HFFc6 (cell line): ENCODE measurements at regions not wholly inside any gene's neighbourhood (a gene's known extent, or its start where the extent isn't known, plus 50 kb on each side); places are given as distances from the start of the nearest gene placed in this dataset.
A peak's percentile ranks its signal among the peaks of the same experiment; 100 is the strongest.

ENCODE experiments used
- DNase-seq: peaks from one replicate; pipeline ENCODE4 v3.0.0-alpha.2; 2018
- H3K27ac Mint-ChIP-seq: 2 replicates; pipeline ENCODE4 v1.8.0; 2020; ENCODE audit warnings: mild to moderate bottlenecking, mixed read lengths
- H3K27me3 Mint-ChIP-seq: 2 replicates; pipeline ENCODE4 v1.8.0; 2021; ENCODE audit warnings: mild to moderate bottlenecking, moderate library complexity, mixed read lengths; ENCODE audit not compliant: insufficient read depth
- H3K36me3 Mint-ChIP-seq: 2 replicates; pipeline ENCODE4 v1.8.0; 2021; ENCODE audit warnings: low read depth, mixed read lengths
- H3K4me1 Mint-ChIP-seq: 2 replicates; pipeline ENCODE4 v1.8.0; 2020; ENCODE audit warnings: low read depth, mixed read lengths
- H3K4me3 Mint-ChIP-seq: 2 replicates; pipeline ENCODE4 v1.8.0; 2020; ENCODE audit warnings: mild to moderate bottlenecking, moderate library complexity, mixed read lengths
- H3K9me3 Mint-ChIP-seq: 2 replicates; pipeline ENCODE4 v1.8.0; 2020; ENCODE audit warnings: mild to moderate bottlenecking, mixed read lengths
- TF ChIP-seq, protein P1 (sequence below): fragments of 200-600 bp; sonication (generic); IDR thresholded peaks from 2 replicates; pipeline ENCODE4 v1.5.0; 2021; ENCODE audit warnings: antibody characterized with exemption, mild to moderate bottlenecking

DNA sequence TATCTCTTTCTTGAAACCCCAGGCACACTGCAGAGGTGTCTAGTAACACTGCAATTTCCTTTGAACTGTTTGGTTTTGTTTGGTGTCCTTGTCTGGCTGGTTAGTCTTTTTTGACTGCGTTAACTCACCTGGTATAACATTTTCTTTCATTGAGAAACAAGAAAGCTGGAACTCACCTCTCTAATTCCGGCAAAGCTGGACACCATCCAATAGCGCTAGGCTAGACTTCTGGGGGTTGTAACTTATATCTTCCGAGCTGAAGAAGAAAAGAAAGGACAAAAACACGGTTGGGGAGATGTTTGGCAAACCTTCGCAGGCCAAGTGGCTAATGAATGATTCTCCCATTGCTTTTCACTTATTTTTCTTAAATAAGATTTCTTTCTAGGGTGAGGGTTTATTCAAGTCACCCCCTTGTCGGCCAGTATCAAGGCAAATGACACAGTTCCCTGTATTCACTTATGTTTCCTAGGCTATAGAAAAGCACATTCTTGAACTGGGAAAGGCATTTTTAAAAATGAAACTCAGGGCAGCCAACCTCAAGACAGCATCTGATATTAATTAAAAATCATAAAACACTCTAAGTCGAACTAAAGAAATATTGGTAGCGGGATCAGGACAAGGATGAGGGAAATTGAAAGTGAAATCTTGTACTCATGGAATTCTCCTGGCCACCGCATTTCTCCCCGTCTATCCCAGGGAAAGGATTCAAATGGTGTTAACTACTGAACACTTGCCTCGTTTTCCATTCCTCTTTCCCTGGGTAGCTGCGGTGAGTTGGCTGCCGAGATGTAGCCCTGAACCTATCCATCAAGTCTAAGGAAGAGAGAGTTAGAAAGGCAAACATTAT, 95.9 kb upstream of the ZFHX3 start:
- Mint-ChIP-seq H3K4me3 (peak overlapping the region; percentile 85), H3K4me1 (peaks cover 27% of the 10 kb centered on the region), H3K27ac (no peak overlapping the region), H3K27me3 (peaks cover 18% of the 10 kb centered on the region), H3K36me3 (no peaks in the 10 kb centered on the region), H3K9me3 (no peaks in the 10 kb centered on the region)
- TF ChIP-seq, protein P1, sequence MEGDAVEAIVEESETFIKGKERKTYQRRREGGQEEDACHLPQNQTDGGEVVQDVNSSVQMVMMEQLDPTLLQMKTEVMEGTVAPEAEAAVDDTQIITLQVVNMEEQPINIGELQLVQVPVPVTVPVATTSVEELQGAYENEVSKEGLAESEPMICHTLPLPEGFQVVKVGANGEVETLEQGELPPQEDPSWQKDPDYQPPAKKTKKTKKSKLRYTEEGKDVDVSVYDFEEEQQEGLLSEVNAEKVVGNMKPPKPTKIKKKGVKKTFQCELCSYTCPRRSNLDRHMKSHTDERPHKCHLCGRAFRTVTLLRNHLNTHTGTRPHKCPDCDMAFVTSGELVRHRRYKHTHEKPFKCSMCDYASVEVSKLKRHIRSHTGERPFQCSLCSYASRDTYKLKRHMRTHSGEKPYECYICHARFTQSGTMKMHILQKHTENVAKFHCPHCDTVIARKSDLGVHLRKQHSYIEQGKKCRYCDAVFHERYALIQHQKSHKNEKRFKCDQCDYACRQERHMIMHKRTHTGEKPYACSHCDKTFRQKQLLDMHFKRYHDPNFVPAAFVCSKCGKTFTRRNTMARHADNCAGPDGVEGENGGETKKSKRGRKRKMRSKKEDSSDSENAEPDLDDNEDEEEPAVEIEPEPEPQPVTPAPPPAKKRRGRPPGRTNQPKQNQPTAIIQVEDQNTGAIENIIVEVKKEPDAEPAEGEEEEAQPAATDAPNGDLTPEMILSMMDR, result no peak
- no peak for DNase-seq

DNA sequence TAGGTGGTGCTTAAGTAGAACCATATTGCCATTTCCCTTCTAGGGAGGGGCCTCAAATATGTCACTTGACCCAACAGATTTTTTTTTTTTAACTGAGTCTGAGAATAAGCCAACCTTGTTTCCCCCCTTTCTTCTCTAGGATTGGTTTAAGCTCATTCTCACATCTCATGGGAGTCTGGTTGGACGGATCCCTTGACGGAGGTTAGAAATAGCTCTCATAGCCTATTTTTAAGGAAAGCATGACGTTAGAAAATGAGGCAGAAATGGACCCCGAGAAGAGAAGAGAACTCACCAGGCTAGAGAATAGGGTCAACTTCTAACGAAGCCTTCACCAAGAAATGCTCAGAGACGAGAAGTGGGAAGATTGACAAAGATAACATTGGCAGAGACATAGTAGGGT, 95.1 kb upstream of the ZFHX3 start:
- Mint-ChIP-seq H3K27ac (no peak overlapping the region), H3K4me3 (no peak overlapping the region; the same call in 1 of the 2 replicates), H3K27me3 (peaks cover 24% of the 10 kb centered on the region), H3K4me1 (peaks cover 27% of the 10 kb centered on the region), H3K36me3 (no peaks in the 10 kb centered on the region), H3K9me3 (no peaks in the 10 kb centered on the region)
- TF ChIP-seq, protein P1, result no peak
- no peak for DNase-seq

GRCh38 chr16:73142053-73142854, 94.3 kb upstream of the ZFHX3 start:
- DNase-seq, result no peak
- Mint-ChIP-seq H3K9me3 (no peaks in the 10 kb centered on the region), H3K27me3 (peaks cover 25% of the 10 kb centered on the region), H3K27ac (no peak overlapping the region), H3K36me3 (no peaks in the 10 kb centered on the region), H3K4me3 (no peak overlapping the region), H3K4me1 (peaks cover 27% of the 10 kb centered on the region)
- TF ChIP-seq, protein P1, result no peak

DNA sequence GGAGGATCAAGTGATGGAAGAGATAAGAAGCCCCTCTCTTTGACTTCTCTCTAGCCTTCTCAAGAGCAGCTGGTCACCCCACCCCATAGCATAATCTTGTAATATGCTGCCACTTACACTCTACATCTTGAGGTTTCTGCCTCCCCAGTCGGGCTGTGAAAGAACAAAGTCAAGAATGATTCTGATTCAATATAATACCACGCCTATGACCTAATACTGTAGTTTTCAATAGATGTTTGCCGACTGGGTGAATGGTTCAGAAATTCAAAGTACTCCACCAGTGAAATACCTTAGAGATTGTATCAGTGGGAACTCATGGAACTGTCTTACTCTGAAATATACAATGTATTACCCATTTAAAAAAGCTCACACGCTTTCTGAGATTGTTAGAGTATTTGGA, 93.0 kb upstream of the ZFHX3 start:
- Mint-ChIP-seq H3K27ac (no peak overlapping the region), H3K4me1 (peaks cover 25% of the 10 kb centered on the region), H3K36me3 (no peaks in the 10 kb centered on the region), H3K9me3 (no peaks in the 10 kb centered on the region), H3K27me3 (peaks cover 25% of the 10 kb centered on the region), H3K4me3 (no peak overlapping the region)
- no peak for DNase-seq
- TF ChIP-seq, protein P1, result no peak

DNA sequence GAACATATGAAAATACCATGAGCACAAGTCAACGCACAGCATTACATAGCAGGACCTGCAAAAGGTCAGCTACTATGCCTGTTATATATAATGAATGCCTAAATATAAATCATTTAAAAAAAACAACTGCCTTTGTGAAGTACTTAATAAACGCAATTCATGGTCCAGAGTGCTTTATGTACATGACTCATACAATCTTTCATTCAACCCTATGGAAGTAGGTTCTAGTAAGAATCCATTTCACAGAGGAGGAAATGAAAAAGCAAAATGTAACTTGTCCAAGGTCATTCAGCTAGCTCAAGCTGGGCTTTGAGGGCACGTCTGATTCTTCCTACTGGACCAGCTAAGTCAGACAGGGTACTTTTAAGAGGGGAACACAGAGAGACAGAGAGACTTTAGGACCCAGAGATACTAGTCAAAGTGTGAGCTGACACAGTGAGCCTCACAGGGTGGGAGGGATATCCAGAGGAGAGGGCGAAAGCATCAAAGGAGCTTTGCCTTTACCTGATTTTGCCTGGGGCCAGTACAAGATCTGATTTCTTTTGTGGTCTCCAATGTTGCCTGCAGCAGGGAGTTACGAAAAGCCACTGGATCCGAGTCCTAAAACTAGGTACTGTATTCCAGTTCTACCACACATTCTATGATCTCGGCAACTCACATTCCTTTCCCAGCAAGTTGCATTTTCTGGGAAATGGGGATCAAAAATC, 83.4 kb upstream of the ZFHX3 start:
- H3K9me3 Mint-ChIP-seq, result peaks cover 11% of the 10 kb centered on the region
- DNase-seq, result no peak

More for the DNA sequence above, 83.4 kb upstream of the ZFHX3 start:
- H3K4me3 Mint-ChIP-seq, result no peak overlapping the region
- peaks cover 19% of the 10 kb centered on the region for H3K27me3 Mint-ChIP-seq
- peaks cover 8% of the 10 kb centered on the region for H3K4me1 Mint-ChIP-seq
- no peaks in the 10 kb centered on the region for H3K36me3 Mint-ChIP-seq
- TF ChIP-seq, protein P1, result no peak
- no peak overlapping the region for H3K27ac Mint-ChIP-seq
